ENCODE measurements at regions not wholly inside any gene's neighbourhood (a gene's known extent, or its start where the extent isn't known, plus 50 kb on each side); places are given as distances from the start of the nearest gene placed in this dataset.

GRCh38 chr20:24141111-24141510 lies 152.5 kb upstream of the GGTLC1 start:
- no peaks in the 10 kb centered on the region for H3K4me1 Mint-ChIP-seq (ENCODE audit: low read depth)
- CTCF ChIA-PET: no interaction called here
- H3K27ac ChIP-seq (ENCODE audit: low read depth in 1 of 2, low read length in 2 of 2): no peak overlapping the region

GRCh38 chr20:24139846-24140245 lies 151.3 kb upstream of the GGTLC1 start:
- intact Hi-C loops (cut with DNase I, micrococcal nuclease): no loop called here
- Histone ChIP-seq H3K9me3 (ENCODE audit: control insufficient read depth in 1 of 2, insufficient read depth in 1 of 2, low read length in 2 of 2) (peaks cover 0 to 11% of the 10 kb centered on the region in 2 experiments), H3K4me1 (ENCODE audit: insufficient read depth, low read length) (no peaks in the 10 kb centered on the region), H3K36me3 (ENCODE audit: insufficient read depth, low read length) (no peaks in the 10 kb centered on the region), H3K4me3 (ENCODE audit: low read length) (no peak overlapping the region), H3K27me3 (ENCODE audit: control insufficient read depth in 1 of 2, insufficient read depth in 2 of 2, low read length in 2 of 2) (no peaks in the 10 kb centered on the region), H3K27ac (ENCODE audit: low read depth in 1 of 2, low read length in 2 of 2) (no peak overlapping the region)
- ChIA-PET POLR2A (no interaction called here), CTCF (no interaction called here)
- TF ChIP-seq CTCF (IDR thresholded peaks at IDR 0.05): no peak
- H3K4me3 Mint-ChIP-seq: no peak overlapping the region
- no peaks in the 10 kb centered on the region for H3K36me3 Mint-ChIP-seq (ENCODE audit: low read depth)
- no peak overlapping the region for H3K27ac Mint-ChIP-seq
- H3K27me3 Mint-ChIP-seq: no peaks in the 10 kb centered on the region
- H3K4me1 Mint-ChIP-seq (ENCODE audit: low read depth): no peaks in the 10 kb centered on the region
- no peaks in the 10 kb centered on the region for H3K9me3 Mint-ChIP-seq
- ATAC-seq (ENCODE audit: poor library complexity) (no peak), DNase-seq (no peak)

More at GRCh38 chr20:24141111-24141510, 152.5 kb upstream of the GGTLC1 start:
- no peaks in the 10 kb centered on the region for H3K4me1 ChIP-seq (ENCODE audit: insufficient read depth, low read length)
- H3K27me3 ChIP-seq (ENCODE audit: control insufficient read depth in 1 of 2, insufficient read depth in 2 of 2, low read length in 2 of 2): no peaks in the 10 kb centered on the region
- POLR2A ChIA-PET: no interaction called here
- Mint-ChIP-seq H3K36me3 (ENCODE audit: low read depth) (no peaks in the 10 kb centered on the region), H3K9me3 (no peaks in the 10 kb centered on the region), H3K27me3 (peaks cover 4% of the 10 kb centered on the region), H3K27ac (no peak overlapping the region), H3K4me3 (no peak overlapping the region)
- intact Hi-C loops (cut with DNase I, micrococcal nuclease): no loop called here
- H3K4me3 ChIP-seq (ENCODE audit: low read length): no peak overlapping the region
- no peak for ATAC-seq (ENCODE audit: poor library complexity)
- no peaks in the 10 kb centered on the region for H3K36me3 ChIP-seq (ENCODE audit: insufficient read depth, low read length)
- DNase-seq: no peak
- TF ChIP-seq CTCF (IDR thresholded peaks at IDR 0.05): no peak
- H3K9me3 ChIP-seq (ENCODE audit: control insufficient read depth in 1 of 2, insufficient read depth in 1 of 2, low read length in 2 of 2): peaks cover 0 to 11% of the 10 kb centered on the region in 2 experiments

- Mint-ChIP-seq H3K9me3 (no peaks in the 10 kb centered on the region), H3K36me3 (ENCODE audit: low read depth) (no peaks in the 10 kb centered on the region), H3K27ac (no peak overlapping the region), H3K4me3 (no peak overlapping the region), H3K27me3 (no peaks in the 10 kb centered on the region), H3K4me1 (ENCODE audit: low read depth) (no peaks in the 10 kb centered on the region)
- DNase-seq (no peak), ATAC-seq (ENCODE audit: poor library complexity) (no peak)
- CTCF ChIA-PET: no interaction called here
- peaks cover 0 to 8% of the 10 kb centered on the region in 2 experiments for H3K9me3 ChIP-seq (ENCODE audit: control insufficient read depth in 1 of 2, insufficient read depth in 1 of 2, low read length in 2 of 2)
- no peaks in the 10 kb centered on the region for H3K27me3 ChIP-seq (ENCODE audit: control insufficient read depth in 1 of 2, insufficient read depth in 2 of 2, low read length in 2 of 2)
- no peaks in the 10 kb centered on the region for H3K4me1 ChIP-seq (ENCODE audit: insufficient read depth, low read length)
- H3K27ac ChIP-seq (ENCODE audit: low read depth in 1 of 2, low read length in 2 of 2): no peak overlapping the region
- no peaks in the 10 kb centered on the region for H3K36me3 ChIP-seq (ENCODE audit: insufficient read depth, low read length)
- no peak overlapping the region for H3K4me3 ChIP-seq (ENCODE audit: low read length)
- TF ChIP-seq CTCF (IDR thresholded peaks at IDR 0.05): no peak
- POLR2A ChIA-PET: no interaction called here
- intact Hi-C loops (cut with DNase I, micrococcal nuclease): no loop called here
Measured at GRCh38 chr20:24138951-24139350, 150.4 kb upstream of the GGTLC1 start.

Measured in CD4-positive, alpha-beta T cell (primary cell).